ENCODE measurements at regions not wholly inside any gene's neighbourhood (a gene's known extent, or its start where the extent isn't known, plus 50 kb on each side); places are given as distances from the start of the nearest gene placed in this dataset.

GRCh38 chr1:29380532-29380931, 144.2 kb downstream of the PTPRU start:
- intact Hi-C loops (cut with micrococcal nuclease; ENCODE audit: unreplicated experiment) = no loop called here
- ChIA-PET RAD21 (ENCODE audit: unreplicated experiment) (no interaction called here), SMC1A (ENCODE audit: uncharacterized antibody, unreplicated experiment) (no interaction called here), CTCF (no interaction called here), POLR2A (no interaction called here)
- H3K27ac ChIP-seq (ENCODE audit: control insufficient read depth, insufficient read depth) = no peak overlapping the region
- no peaks in the 10 kb centered on the region for H3K36me3 ChIP-seq (ENCODE audit: control insufficient read depth in 2 of 2, insufficient read depth in 2 of 2, low read length in 1 of 2)
- no peak overlapping the region for H3K4me2 ChIP-seq (ENCODE audit: control insufficient read depth, insufficient read depth)
- H3K9ac ChIP-seq (ENCODE audit: control insufficient read depth, insufficient read depth, low read length) = no peak overlapping the region
- H3K4me3 ChIP-seq = no peak overlapping the region
- WGBS (ENCODE audit: insufficient coverage, insufficient replicate concordance, low lambda C conversion rate, missing lambda C conversion rate) = 0% methylated on average over 1 of the region's 1 CpG
- H3K79me2 ChIP-seq (ENCODE audit: control insufficient read depth, insufficient read depth, low read length) = no peaks in the 10 kb centered on the region
- peaks cover 4% of the 10 kb centered on the region; the same call in 1 of the 3 replicates for H3K9me3 ChIP-seq (replicated peaks; ENCODE audit: control insufficient read depth, insufficient read depth, low read length)
- ATAC-seq (no peak), DNase-seq (ENCODE audit: low read depth, low spot score) (no peak), FAIRE-seq (no peak)
- H2AFZ ChIP-seq (ENCODE audit: control insufficient read depth, low read depth, low read length) = no peak overlapping the region
- TF ChIP-seq NFYB (IDR thresholded peaks at IDR 0.05; ENCODE audit: insufficient read depth, low read depth, low read length) = no peak
- no peak for TF ChIP-seq MEF2B (IDR thresholded peaks at IDR 0.05; ENCODE audit: partially characterized antibody, poor library complexity, severe bottlenecking)
- TF ChIP-seq ELK1 (IDR thresholded peaks at IDR 0.05; ENCODE audit: low read depth, low read length) = no peak
- no peak for TF ChIP-seq TBL1XR1 (IDR thresholded peaks at IDR 0.05; ENCODE audit: low read depth, low read length)
- TF ChIP-seq POU2F2 (IDR thresholded peaks at IDR 0.05; ENCODE audit: borderline replicate concordance, low read depth, low read length) = no peak
- no peak for TF ChIP-seq MAX (IDR thresholded peaks at IDR 0.05; ENCODE audit: low read depth, low read length)
- TF ChIP-seq BMI1 (IDR thresholded peaks at IDR 0.05; ENCODE audit: borderline replicate concordance) = no peak
- no peak for TF ChIP-seq ZBTB33 (IDR thresholded peaks at IDR 0.05)
- no peak for TF ChIP-seq SIX5 (IDR thresholded peaks at IDR 0.05; ENCODE audit: low read depth, low read length, severe bottlenecking)
- TF ChIP-seq NRF1 (conservative IDR thresholded peaks at IDR 0.05; ENCODE audit: low read depth, low read length) = no peak
- no peak for TF ChIP-seq STAT1 (conservative IDR thresholded peaks at IDR 0.05)
- no peak for TF ChIP-seq ZNF217 (IDR thresholded peaks at IDR 0.05)
- no peak for TF ChIP-seq RCOR1 (conservative IDR thresholded peaks at IDR 0.05; ENCODE audit: low read depth, low read length)
- TF ChIP-seq E2F4 (IDR thresholded peaks at IDR 0.05; ENCODE audit: low read depth, low read length) = no peak
- in situ Hi-C loops (cut with MboI) = no loop called here
- H4K20me1 ChIP-seq (ENCODE audit: control insufficient read depth, insufficient read depth) = no peaks in the 10 kb centered on the region
- BruUV-seq (replicated peaks) = no TSS peak
- no peaks in the 10 kb centered on the region for H3K4me1 ChIP-seq (ENCODE audit: control insufficient read depth, insufficient read depth, low read length)
- H3K27me3 ChIP-seq (replicated peaks in 1 of 2; ENCODE audit: control insufficient read depth in 2 of 2, insufficient read depth in 2 of 2, low read length in 1 of 2) = no peaks in the 10 kb centered on the region
